ENCODE measurements at regions not wholly inside any gene's neighbourhood (a gene's known extent, or its start where the extent isn't known, plus 50 kb on each side); places are given as distances from the start of the nearest gene placed in this dataset.

- DNase-seq (ENCODE audit: extremely low read depth in 1 of 4, low spot score in 3 of 4), result no peak
- H3K9me1 ChIP-seq (ENCODE audit: control insufficient read depth, insufficient read depth, low read length), result no peaks in the 10 kb centered on the region
- no TSS peak for BruUV-seq (replicated peaks)
- no peak overlapping the region for H3K4me2 ChIP-seq (ENCODE audit: insufficient read depth, low read length)
- H3K36me3 ChIP-seq (ENCODE audit: control insufficient read depth, insufficient read depth, low read length), result no peaks in the 10 kb centered on the region
- CTCF ChIA-PET (ENCODE audit: low intra/inter-chr PET ratio), result no interaction called here
- H3K9ac ChIP-seq (ENCODE audit: insufficient read depth in 1 of 2, low read depth in 2 of 2, low read length in 2 of 2), result no peak overlapping the region
- no peak overlapping the region for H3K27ac ChIP-seq (ENCODE audit: extremely low read depth, low read depth, low read length)
- no peak for FAIRE-seq
- no peaks in the 10 kb centered on the region for H3K9me3 ChIP-seq (replicated peaks; ENCODE audit: control insufficient read depth, insufficient read depth, low read depth, low read length)
- H2AFZ ChIP-seq (ENCODE audit: low read depth, low read length), result no peak overlapping the region
- no peaks in the 10 kb centered on the region for H4K20me1 ChIP-seq (replicated peaks; ENCODE audit: control insufficient read depth, insufficient read depth, low read length)
- intact Hi-C loops (cut with micrococcal nuclease), result no loop called here
- H3K4me1 ChIP-seq (replicated peaks in 1 of 2; ENCODE audit: control insufficient read depth in 2 of 2, insufficient read depth in 2 of 2, low read length in 2 of 2), result no peaks in the 10 kb centered on the region
- POLR2A ChIA-PET, result interaction anchor here (1.0 kb wide), 1 partner anchor 691 kb away, joined by 3 read pairs; no protein-coding TSS in a partner anchor
- no peaks in the 10 kb centered on the region for H3K79me2 ChIP-seq (ENCODE audit: control insufficient read depth, insufficient read depth, low read length)
- in situ Hi-C loops (cut with MboI), result no loop called here
- TF ChIP-seq, protein P1, sequence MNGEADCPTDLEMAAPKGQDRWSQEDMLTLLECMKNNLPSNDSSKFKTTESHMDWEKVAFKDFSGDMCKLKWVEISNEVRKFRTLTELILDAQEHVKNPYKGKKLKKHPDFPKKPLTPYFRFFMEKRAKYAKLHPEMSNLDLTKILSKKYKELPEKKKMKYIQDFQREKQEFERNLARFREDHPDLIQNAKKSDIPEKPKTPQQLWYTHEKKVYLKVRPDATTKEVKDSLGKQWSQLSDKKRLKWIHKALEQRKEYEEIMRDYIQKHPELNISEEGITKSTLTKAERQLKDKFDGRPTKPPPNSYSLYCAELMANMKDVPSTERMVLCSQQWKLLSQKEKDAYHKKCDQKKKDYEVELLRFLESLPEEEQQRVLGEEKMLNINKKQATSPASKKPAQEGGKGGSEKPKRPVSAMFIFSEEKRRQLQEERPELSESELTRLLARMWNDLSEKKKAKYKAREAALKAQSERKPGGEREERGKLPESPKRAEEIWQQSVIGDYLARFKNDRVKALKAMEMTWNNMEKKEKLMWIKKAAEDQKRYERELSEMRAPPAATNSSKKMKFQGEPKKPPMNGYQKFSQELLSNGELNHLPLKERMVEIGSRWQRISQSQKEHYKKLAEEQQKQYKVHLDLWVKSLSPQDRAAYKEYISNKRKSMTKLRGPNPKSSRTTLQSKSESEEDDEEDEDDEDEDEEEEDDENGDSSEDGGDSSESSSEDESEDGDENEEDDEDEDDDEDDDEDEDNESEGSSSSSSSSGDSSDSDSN (IDR thresholded peaks at IDR 0.05; ENCODE audit: borderline replicate concordance in 1 of 2, low read depth in 2 of 2, low read length in 2 of 2), result no peak
- TF ChIP-seq NR2C1 (IDR thresholded peaks at IDR 0.05) (no peak), NR2C1 (tag; IDR thresholded peaks at IDR 0.05) (no peak), NR4A1 (CRISPR knock-in tag; IDR thresholded peaks at IDR 0.05) (no peak), NR4A1 (tag; IDR thresholded peaks at IDR 0.05) (no peak), EHMT2 (IDR thresholded peaks at IDR 0.05) (no peak), ZNF766 (CRISPR knock-in tag; conservative IDR thresholded peaks at IDR 0.05) (no peak), ZNF512 (tag; IDR thresholded peaks at IDR 0.05) (no peak), ZFPM2 (CRISPR knock-in tag; IDR thresholded peaks at IDR 0.05) (no peak), GTF2E2 (tag; IDR thresholded peaks at IDR 0.05) (no peak), ATF7 (IDR thresholded peaks at IDR 0.05) (no peak), ZNF197 (CRISPR knock-in tag; IDR thresholded peaks at IDR 0.05; ENCODE audit: low read depth) (no peak), ZNF174 (CRISPR knock-in tag; IDR thresholded peaks at IDR 0.05) (no peak)
- TF ChIP-seq, protein P2, sequence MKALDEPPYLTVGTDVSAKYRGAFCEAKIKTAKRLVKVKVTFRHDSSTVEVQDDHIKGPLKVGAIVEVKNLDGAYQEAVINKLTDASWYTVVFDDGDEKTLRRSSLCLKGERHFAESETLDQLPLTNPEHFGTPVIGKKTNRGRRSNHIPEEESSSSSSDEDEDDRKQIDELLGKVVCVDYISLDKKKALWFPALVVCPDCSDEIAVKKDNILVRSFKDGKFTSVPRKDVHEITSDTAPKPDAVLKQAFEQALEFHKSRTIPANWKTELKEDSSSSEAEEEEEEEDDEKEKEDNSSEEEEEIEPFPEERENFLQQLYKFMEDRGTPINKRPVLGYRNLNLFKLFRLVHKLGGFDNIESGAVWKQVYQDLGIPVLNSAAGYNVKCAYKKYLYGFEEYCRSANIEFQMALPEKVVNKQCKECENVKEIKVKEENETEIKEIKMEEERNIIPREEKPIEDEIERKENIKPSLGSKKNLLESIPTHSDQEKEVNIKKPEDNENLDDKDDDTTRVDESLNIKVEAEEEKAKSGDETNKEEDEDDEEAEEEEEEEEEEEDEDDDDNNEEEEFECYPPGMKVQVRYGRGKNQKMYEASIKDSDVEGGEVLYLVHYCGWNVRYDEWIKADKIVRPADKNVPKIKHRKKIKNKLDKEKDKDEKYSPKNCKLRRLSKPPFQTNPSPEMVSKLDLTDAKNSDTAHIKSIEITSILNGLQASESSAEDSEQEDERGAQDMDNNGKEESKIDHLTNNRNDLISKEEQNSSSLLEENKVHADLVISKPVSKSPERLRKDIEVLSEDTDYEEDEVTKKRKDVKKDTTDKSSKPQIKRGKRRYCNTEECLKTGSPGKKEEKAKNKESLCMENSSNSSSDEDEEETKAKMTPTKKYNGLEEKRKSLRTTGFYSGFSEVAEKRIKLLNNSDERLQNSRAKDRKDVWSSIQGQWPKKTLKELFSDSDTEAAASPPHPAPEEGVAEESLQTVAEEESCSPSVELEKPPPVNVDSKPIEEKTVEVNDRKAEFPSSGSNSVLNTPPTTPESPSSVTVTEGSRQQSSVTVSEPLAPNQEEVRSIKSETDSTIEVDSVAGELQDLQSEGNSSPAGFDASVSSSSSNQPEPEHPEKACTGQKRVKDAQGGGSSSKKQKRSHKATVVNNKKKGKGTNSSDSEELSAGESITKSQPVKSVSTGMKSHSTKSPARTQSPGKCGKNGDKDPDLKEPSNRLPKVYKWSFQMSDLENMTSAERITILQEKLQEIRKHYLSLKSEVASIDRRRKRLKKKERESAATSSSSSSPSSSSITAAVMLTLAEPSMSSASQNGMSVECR (CRISPR knock-in tag; IDR thresholded peaks at IDR 0.05), result no peak
- no peak for ATAC-seq
- H3K4me3 ChIP-seq, result no peak overlapping the region
- 1% methylated on average over 12 of the region's 12 CpGs for WGBS (ENCODE audit: insufficient coverage, low coverage, missing lambda C conversion rate)
- H3K27me3 ChIP-seq (ENCODE audit: control insufficient read depth in 2 of 2, insufficient read depth in 2 of 2, low read length in 2 of 2), result no peaks in the 10 kb centered on the region
These were observed 97.2 kb upstream of the BLID start for GRCh38 chr11:122213171-122213570.

All from K562 (cell line).